ENCODE measurements at regions not wholly inside any gene's neighbourhood (a gene's known extent, or its start where the extent isn't known, plus 50 kb on each side); places are given as distances from the start of the nearest gene placed in this dataset.

- no peak overlapping the region for H3K4me3 ChIP-seq
- H3K4me1 ChIP-seq (ENCODE audit: low read depth), result no peaks in the 10 kb centered on the region
- DNase-seq (ENCODE audit: low read depth in 1 of 2, low spot score in 1 of 2), result no peak
- H3K9me3 ChIP-seq (ENCODE audit: low read depth), result no peaks in the 10 kb centered on the region
- H3K27me3 ChIP-seq, result no peaks in the 10 kb centered on the region
- TF ChIP-seq, protein P1, sequence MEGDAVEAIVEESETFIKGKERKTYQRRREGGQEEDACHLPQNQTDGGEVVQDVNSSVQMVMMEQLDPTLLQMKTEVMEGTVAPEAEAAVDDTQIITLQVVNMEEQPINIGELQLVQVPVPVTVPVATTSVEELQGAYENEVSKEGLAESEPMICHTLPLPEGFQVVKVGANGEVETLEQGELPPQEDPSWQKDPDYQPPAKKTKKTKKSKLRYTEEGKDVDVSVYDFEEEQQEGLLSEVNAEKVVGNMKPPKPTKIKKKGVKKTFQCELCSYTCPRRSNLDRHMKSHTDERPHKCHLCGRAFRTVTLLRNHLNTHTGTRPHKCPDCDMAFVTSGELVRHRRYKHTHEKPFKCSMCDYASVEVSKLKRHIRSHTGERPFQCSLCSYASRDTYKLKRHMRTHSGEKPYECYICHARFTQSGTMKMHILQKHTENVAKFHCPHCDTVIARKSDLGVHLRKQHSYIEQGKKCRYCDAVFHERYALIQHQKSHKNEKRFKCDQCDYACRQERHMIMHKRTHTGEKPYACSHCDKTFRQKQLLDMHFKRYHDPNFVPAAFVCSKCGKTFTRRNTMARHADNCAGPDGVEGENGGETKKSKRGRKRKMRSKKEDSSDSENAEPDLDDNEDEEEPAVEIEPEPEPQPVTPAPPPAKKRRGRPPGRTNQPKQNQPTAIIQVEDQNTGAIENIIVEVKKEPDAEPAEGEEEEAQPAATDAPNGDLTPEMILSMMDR (IDR thresholded peaks at IDR 0.05; ENCODE audit: low read depth, low read length), result no peak
- no peaks in the 10 kb centered on the region for H3K36me3 ChIP-seq
- no peak overlapping the region for H3K27ac ChIP-seq
Observed at GRCh38 chr13:103451656-103452055, 385.4 kb upstream of the SLC10A2 start.

DNA sequence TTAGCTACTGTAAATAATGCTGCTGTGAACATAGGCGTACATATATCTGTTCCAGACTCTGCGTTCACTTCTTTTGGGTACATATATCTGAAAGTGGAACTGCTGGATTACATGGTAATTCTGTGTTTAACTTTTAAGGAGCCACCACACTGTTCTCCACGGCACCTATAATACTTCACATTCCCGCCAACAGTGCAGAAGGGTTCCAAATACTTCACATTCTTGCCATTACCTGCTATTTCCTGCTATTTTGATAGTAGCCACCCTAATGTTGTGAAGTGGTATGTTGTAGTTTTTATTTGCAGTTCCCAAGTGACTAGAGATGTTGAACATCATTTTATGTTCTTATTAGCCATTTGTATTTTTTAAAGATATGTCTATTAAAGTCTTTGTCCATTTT is 377.4 kb upstream of the SLC10A2 start:
- no peaks in the 10 kb centered on the region for H3K36me3 ChIP-seq
- H3K27me3 ChIP-seq, result no peaks in the 10 kb centered on the region
- H3K27ac ChIP-seq, result no peak overlapping the region
- H3K4me3 ChIP-seq, result no peak overlapping the region
- DNase-seq (ENCODE audit: low read depth in 1 of 2, low spot score in 1 of 2), result no peak
- H3K9me3 ChIP-seq (ENCODE audit: low read depth), result no peaks in the 10 kb centered on the region
- no peaks in the 10 kb centered on the region for H3K4me1 ChIP-seq (ENCODE audit: low read depth)
- TF ChIP-seq, protein P1 (IDR thresholded peaks at IDR 0.05; ENCODE audit: low read depth, low read length), result no peak

DNA sequence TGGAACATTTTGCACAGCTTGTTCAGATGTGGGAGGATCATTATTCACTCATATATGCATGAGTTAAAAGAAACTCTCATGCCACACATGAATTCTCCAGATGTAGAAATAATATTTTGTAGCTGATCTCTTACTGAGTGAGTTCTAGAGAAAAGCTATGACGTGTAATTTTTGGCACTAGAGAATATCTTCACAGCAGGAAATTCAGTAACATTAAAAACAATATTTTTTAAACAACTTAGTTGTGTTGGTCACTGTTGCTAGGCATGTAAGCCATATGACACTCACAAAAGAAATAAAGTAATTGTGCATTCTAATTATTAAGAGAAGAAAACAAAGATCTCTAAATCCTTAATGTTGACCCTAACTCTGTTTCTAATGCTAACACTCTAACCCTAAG is 371.4 kb upstream of the SLC10A2 start:
- TF ChIP-seq, protein P1 (IDR thresholded peaks at IDR 0.05; ENCODE audit: low read depth, low read length), result no peak
- DNase-seq (ENCODE audit: low read depth in 1 of 2, low spot score in 1 of 2), result no peak
- H3K27ac ChIP-seq, result no peak overlapping the region

GRCh38 chr13:103436057-103436654 is 369.9 kb upstream of the SLC10A2 start:
- Histone ChIP-seq H3K4me1 (ENCODE audit: low read depth) (no peaks in the 10 kb centered on the region), H3K4me3 (no peak overlapping the region), H3K27ac (no peak overlapping the region), H3K36me3 (no peaks in the 10 kb centered on the region), H3K27me3 (no peaks in the 10 kb centered on the region), H3K9me3 (ENCODE audit: low read depth) (no peaks in the 10 kb centered on the region)
- TF ChIP-seq, protein P1 (IDR thresholded peaks at IDR 0.05; ENCODE audit: low read depth, low read length), result no peak
- no peak for DNase-seq (ENCODE audit: low read depth in 1 of 2, low spot score in 1 of 2)

More for the DNA sequence above, 371.4 kb upstream of the SLC10A2 start:
- H3K4me1 ChIP-seq (ENCODE audit: low read depth), result no peaks in the 10 kb centered on the region
- H3K36me3 ChIP-seq, result no peaks in the 10 kb centered on the region
- no peak overlapping the region for H3K4me3 ChIP-seq
- H3K9me3 ChIP-seq (ENCODE audit: low read depth), result no peaks in the 10 kb centered on the region
- no peaks in the 10 kb centered on the region for H3K27me3 ChIP-seq

DNA sequence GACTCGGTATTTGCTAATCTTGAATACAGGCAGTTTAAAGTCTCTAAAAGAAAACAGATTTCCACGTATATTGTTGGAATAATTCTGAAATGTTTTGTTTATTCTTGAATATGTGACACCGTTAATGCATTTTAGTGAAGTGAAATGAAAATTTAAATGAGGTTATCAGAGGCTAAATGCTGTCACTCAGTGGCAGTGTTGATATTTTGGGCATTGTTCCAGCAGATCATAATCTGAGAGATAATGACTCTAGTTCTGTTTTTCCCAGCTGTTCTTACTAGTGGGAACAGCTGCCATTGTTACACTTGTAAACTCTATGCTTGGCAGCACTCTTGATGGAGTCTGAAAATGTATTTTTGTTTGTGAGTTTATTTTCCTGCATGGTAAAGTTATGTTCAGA is 365.6 kb upstream of the SLC10A2 start:
- Histone ChIP-seq H3K4me3 (no peak overlapping the region), H3K27ac (no peak overlapping the region), H3K4me1 (ENCODE audit: low read depth) (no peaks in the 10 kb centered on the region), H3K36me3 (no peaks in the 10 kb centered on the region), H3K27me3 (no peaks in the 10 kb centered on the region), H3K9me3 (ENCODE audit: low read depth) (no peaks in the 10 kb centered on the region)
- DNase-seq (ENCODE audit: low read depth in 1 of 2, low spot score in 1 of 2), result no peak
- TF ChIP-seq, protein P1 (IDR thresholded peaks at IDR 0.05; ENCODE audit: low read depth, low read length), result no peak

Data from cardiac muscle cell (in vitro differentiated cells and primary cell).